GM12872 (cell line): ENCODE measurements at regions not wholly inside any gene's neighbourhood (a gene's known extent, or its start where the extent isn't known, plus 50 kb on each side); places are given as distances from the start of the nearest gene placed in this dataset.

Experiments used
- CTCF ChIP-seq: IDR thresholded peaks from 3 replicates; pipeline ENCODE4 v1.5.1; 2011; ENCODE audit warnings: low read depth, mild to moderate bottlenecking, low read length, moderate library complexity; ENCODE audit not compliant: insufficient read depth

DNA sequence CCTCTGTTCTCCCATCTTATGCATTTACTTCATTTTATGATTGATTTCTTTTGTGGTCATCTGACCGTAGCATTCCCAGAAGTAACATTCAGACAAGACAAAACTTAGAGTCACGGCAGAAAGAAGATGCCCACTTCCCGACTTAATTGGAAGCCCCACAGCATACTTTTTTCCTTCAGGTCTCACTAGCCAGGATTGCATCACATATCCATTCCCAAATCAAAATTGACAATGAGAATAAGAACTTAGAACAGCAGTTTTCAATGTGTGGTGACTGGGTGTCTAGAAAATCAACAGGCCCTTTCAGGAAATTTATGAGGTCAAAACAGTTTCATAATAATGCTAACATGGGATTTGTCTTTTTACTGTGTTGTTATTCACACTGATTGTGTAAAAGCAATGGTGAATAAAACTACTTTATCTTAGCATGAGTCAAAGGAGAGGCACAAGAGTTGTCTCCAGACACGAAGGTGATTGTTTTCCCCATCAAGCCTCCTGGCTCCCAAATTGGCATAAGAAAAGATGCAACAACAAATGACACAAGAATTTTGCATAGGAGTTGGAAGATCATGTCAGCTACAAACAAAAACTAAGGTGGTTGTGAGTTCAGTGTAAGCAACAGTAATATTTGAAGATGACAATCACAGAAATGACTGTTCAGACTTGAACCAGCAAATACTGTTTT, 493.9 kb downstream of the HTR7 start:
- TF ChIP-seq CTCF: no peak

GRCh38 chr10:90372451-90372850, 485.4 kb downstream of the HTR7 start:
- no peak for TF ChIP-seq CTCF

DNA sequence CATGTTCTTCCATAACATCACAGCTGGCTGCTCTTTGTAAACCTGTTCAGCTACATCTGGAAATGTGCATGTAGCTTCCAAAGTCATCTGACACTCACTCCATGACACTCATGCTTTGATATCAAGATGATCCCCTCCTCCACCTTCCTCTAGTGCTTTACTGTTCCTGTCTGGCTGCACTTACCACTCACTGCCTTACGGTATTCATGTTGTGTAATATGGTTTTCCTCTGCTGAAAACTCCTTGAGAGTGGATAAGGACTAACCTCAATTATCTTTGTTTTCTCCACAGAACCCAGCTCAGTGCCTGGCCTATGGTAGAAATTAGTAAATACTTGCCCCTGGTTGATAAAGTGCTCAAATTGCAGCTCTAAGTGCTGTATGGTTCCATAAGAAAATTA, 483.9 kb downstream of the HTR7 start:
- TF ChIP-seq CTCF: no peak

- TF ChIP-seq CTCF: no peak
Measured at GRCh38 chr10:90378524-90379076, 479.2 kb downstream of the HTR7 start.

GRCh38 chr10:90381468-90381867, 476.4 kb downstream of the HTR7 start:
- no peak for TF ChIP-seq CTCF

DNA sequence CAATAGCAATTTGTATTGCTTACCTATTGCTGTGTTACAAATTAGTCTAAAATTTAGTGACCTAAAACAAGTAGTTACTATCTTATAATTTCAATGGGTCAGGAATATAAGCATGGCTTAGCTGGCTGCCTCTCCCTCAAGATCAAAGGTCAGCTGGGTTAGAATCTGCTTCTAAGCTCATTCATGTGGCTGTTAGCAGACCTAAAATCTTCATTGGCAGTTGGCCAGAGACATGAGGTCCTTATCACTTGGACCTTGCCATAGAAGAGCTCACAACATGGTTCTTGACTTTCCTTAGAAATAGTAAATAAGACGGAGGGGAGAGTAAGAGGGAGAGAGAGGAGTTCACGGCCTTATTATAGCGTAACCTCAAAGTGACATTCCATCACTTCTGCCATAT, 468.0 kb downstream of the HTR7 start:
- no peak for TF ChIP-seq CTCF

GRCh38 chr10:90394311-90394710, 463.5 kb downstream of the HTR7 start:
- no peak for TF ChIP-seq CTCF
